C1 segment of cervical spinal cord (tissue), 14 donors: ENCODE measurements at regions not wholly inside any gene's neighbourhood (a gene's known extent, or its start where the extent isn't known, plus 50 kb on each side); places are given as distances from the start of the nearest gene placed in this dataset.

Experiments used
- DNase-seq, 14 donors: peaks; one replicate each; lab custom pipeline; 2025; lab: John Stamatoyannopoulos, UW

GRCh38 chr14:41404126-41404525, 202.6 kb upstream of the LRFN5 start:
- no peak for DNase-seq

- DNase-seq = no peak
Measured at GRCh38 chr14:41403360-41403759, 203.3 kb upstream of the LRFN5 start.

GRCh38 chr14:41397926-41398325, 208.8 kb upstream of the LRFN5 start:
- no peak for DNase-seq

GRCh38 chr14:41393512-41393911, 213.2 kb upstream of the LRFN5 start:
- DNase-seq = no peak

- DNase-seq = no peak
Measured at GRCh38 chr14:41392226-41392625, 214.4 kb upstream of the LRFN5 start.

- no peak for DNase-seq
Measured at GRCh38 chr14:41389355-41389754, 217.3 kb upstream of the LRFN5 start.

GRCh38 chr14:41385797-41386196, 220.9 kb upstream of the LRFN5 start:
- DNase-seq = no peak

GRCh38 chr14:41380017-41380416, 226.7 kb upstream of the LRFN5 start:
- DNase-seq = no peak

GRCh38 chr14:41378526-41378925, 228.2 kb upstream of the LRFN5 start:
- no peak for DNase-seq

- DNase-seq = no peak
Measured at GRCh38 chr14:41377932-41378331, 228.7 kb upstream of the LRFN5 start.

GRCh38 chr14:41374092-41374491, 232.6 kb upstream of the LRFN5 start:
- DNase-seq = no peak

- no peak for DNase-seq
Measured at GRCh38 chr14:41362139-41362538, 244.5 kb upstream of the LRFN5 start.

GRCh38 chr14:41360126-41360525, 246.6 kb upstream of the LRFN5 start:
- DNase-seq = no peak

- DNase-seq = no peak
Measured at GRCh38 chr14:41355866-41356265, 250.8 kb upstream of the LRFN5 start.

GRCh38 chr14:41350476-41350875, 256.2 kb upstream of the LRFN5 start:
- no peak for DNase-seq

- DNase-seq = no peak
Measured at GRCh38 chr14:41349289-41349910, 257.3 kb upstream of the LRFN5 start.

- DNase-seq = no peak
Measured at GRCh38 chr14:41343857-41344256, 262.8 kb upstream of the LRFN5 start.

GRCh38 chr14:41313196-41313595, 293.5 kb upstream of the LRFN5 start:
- no peak for DNase-seq

- DNase-seq = no peak
Measured at GRCh38 chr14:41303506-41303905, 303.2 kb upstream of the LRFN5 start.

- DNase-seq = no peak
Measured at GRCh38 chr14:41302776-41303175, 303.9 kb upstream of the LRFN5 start.

GRCh38 chr14:41299924-41300323, 306.8 kb upstream of the LRFN5 start:
- no peak for DNase-seq

GRCh38 chr14:41298328-41298690, 308.4 kb upstream of the LRFN5 start:
- no peak for DNase-seq

- no peak for DNase-seq
Measured at GRCh38 chr14:41297576-41298327, 308.9 kb upstream of the LRFN5 start.

GRCh38 chr14:41295734-41296133, 310.9 kb upstream of the LRFN5 start:
- no peak for DNase-seq
